Stomach (tissue), 4 donors: ENCODE measurements at regions not wholly inside any gene's neighbourhood (a gene's known extent, or its start where the extent isn't known, plus 50 kb on each side); places are given as distances from the start of the nearest gene placed in this dataset.

Source experiments
- CTCF ChIP-seq, 7 experiments: fragments of 450-650 bp in 4 of 7; fragments of 200-600 bp in 3 of 7; sonication (generic) in 3 of 7; IDR thresholded peaks; one replicate each; pipeline ENCODE4 v1.5.1; 2016 to 2019; ENCODE audit warnings: antibody characterized with exemption in 7 of 7, control low read depth in 2 of 7, mild to moderate bottlenecking in 1 of 7
- EP300 ChIP-seq: sonication (generic); formaldehyde crosslinking; IDR thresholded peaks from one replicate; pipeline ENCODE4 v1.6.1; 2017; ENCODE audit warnings: antibody characterized with exemption
- POLR2A ChIP-seq, 4 donors: fragments of 450-650 bp; IDR thresholded peaks; one replicate each; pipeline ENCODE4 v1.6.1; 2016; ENCODE audit warnings: antibody characterized with exemption in 4 of 4, control low read depth in 2 of 4, mild to moderate bottlenecking in 1 of 4, moderate library complexity in 1 of 4
- POLR2AphosphoS5 ChIP-seq, 3 donors: sonication (generic); formaldehyde crosslinking; IDR thresholded peaks; one replicate each; pipeline ENCODE4 v1.6.1; 2016; ENCODE audit warnings: antibody characterized with exemption in 3 of 3

GRCh38 chr3:175956964-175957363, 1097.8 kb downstream of the NAALADL2 start:
- TF ChIP-seq POLR2A (IDR thresholded peaks at IDR 0.05): no peak
- no peak for TF ChIP-seq CTCF (IDR thresholded peaks at IDR 0.05)
- TF ChIP-seq POLR2AphosphoS5 (IDR thresholded peaks at IDR 0.05): no peak
- no peak for TF ChIP-seq EP300
